GM21528 (cell line): ENCODE measurements at regions not wholly inside any gene's neighbourhood (a gene's known extent, or its start where the extent isn't known, plus 50 kb on each side); places are given as distances from the start of the nearest gene placed in this dataset.
"Not testable (repeated sequence)": the region's sequence is repeated elsewhere in the genome, so short reads cannot be mapped to it uniquely, and the experiment has no call there.

Experiments
- ATAC-seq: cut with Tn5 transposase; IDR thresholded peaks from one replicate; pipeline ENCODE4 v1.9.1; 2021; ENCODE audit warnings: mild to moderate bottlenecking, moderate library complexity; ENCODE audit not compliant: unreplicated experiment, low FRiP score

DNA sequence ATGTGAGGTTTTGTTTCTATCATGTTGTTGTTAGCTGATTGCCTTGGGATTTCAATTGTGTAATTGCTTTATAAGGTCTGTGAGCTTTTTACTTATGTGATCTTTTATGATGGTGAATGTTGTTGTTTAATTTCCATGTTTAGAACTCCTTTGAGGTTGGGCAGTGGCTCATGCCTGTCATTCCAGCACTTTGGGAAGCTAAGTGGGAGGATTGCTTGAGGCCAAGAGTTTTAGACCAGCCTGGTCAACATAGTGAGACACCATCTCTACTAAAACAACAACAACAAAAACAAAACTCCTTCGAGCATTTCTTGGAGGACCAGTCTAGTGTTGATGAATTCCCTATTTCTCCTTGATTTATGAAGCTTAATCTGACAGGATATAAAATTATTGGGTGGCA, 102.1 kb upstream of the PMCH start:
- no peak for ATAC-seq

DNA sequence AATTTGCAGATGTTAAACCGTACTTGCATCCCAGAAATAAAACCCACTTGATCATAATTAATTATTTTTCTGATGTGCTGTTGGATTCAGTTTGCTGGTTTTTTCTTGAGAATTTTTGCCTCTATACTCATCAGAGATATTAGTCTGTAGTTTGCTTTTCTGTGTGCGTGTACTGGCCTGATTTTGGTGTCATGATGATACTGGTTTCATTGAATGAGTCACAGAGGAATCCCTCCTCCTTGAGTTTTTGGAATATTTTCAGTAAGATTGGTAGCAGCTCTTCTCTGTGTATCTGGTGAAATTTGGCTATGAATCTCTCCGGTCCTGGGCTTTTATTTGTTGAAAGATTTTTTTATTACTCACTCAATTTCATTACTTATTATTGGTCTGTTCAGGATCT, 100.4 kb upstream of the PMCH start:
- ATAC-seq = no peak

DNA sequence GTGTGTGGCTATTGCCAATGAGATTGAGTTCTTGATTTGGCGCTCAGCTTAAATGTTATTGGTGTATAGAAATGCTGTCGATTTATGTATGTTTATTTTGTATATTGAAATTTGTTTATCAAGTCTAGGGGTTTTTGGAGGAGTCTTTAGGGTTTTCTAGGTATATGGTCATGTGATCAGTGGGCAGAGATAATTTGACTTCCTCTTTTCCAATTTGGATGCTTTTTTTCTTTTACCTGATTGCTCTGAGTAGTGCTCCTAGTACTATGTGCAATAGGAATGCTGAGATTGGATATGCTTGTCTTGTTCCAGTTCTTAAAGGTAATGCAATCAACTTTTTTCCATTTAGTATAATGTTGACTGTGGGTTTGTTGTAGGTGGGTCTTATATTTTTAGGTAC, 99.8 kb upstream of the PMCH start:
- no peak for ATAC-seq

DNA sequence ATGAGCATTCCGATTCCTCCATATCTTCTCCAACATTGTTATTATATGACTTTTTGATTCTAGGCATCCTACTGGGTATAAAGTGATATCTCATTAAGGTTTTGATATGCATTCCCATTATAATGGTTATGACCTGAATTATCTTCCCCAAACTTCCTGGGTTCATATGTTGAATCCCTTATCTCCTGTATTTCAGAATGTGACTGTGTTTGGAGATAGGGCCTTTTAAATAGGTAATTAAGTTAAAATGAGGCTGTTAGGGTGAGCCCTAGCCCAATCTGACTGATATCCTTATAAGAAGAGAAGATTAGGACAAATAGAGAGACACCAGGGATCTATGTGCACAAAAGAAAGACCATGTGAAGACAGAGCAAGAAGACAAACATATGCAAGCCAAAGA, 96.9 kb upstream of the PMCH start:
- no peak for ATAC-seq

DNA sequence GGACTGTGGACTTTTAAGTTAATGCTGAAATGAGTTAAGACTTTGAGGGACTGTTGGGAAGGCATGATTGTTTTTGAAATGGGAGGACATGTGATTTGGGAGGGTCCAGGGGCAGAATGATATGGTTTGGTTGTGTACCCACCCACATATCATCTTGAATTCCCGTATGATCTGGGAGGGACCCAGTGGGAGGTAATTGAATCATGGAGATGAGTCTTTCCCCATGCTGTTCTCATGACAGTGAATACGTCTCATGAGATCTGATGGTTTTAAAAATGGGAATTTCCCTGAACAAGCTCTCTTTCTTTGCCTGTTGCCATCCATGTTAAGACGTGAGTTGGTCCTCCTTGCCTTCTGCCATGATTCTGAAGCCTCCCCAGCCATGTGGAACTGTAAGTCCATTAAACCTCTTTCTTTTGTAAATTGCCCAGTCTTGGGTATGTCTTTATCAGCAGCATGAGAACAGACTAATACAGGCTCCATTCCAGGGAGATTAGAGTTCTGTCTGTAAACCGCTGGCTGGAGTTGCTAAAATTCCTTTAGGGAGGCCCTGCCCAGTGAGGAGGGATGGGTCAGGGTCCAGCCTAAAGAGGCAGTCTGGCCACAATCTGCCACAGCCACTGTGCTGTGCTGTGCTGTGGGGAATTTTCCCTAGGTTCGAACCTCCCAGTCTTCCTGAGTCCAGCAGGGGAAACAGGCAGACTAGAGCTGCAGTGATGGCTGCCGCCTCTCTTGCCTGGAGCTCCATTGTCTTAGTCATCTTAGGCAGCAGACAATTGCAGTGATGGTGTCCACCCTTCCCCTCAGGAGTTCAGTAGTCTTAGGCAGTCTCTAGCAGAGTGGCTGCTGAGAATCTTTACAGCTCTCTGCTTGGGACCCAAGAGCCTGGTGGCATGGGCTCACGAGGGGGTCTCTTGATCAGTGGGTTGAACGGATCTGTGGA, 94.1 kb upstream of the PMCH start:
- ATAC-seq = not testable (repeated sequence)

DNA sequence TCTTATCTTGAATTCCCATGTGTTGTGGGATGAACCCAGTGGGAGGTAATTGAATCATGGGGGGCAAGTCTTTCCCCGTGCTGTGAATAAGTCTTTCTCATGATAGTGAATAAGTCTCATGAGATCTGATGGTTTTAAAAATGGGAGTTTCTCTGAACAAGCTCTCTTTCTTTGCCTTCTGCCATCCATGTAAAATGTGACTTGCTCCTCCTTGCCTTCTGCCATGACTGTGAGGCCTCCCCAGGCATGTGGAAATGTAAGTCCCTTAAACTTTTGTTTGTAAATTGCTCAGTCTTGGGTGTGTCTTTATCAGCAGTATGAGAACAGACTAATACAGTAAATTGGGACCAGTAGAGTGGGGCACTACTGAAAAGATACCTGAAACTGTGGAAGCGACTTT, 92.1 kb upstream of the PMCH start:
- ATAC-seq = not testable (repeated sequence)

DNA sequence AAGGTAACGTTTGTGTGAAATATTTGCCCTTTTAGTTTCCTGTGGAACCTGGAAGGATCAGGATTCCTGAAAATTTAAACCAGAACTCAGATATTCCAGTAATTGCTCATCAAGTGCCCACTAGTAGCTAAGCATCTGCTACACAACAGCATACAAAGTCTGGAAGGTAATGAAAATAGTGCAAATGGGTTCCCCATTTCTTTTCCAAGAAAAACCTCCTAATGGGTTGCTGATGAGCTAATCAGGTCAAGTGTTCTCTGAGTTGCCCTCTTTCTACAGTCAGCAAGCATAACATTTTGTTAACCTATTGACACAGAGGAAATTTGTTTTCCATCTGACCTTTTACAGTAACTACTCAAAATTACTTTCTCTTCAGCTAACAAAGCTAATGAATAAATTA, 83.6 kb upstream of the PMCH start:
- ATAC-seq = no peak

DNA sequence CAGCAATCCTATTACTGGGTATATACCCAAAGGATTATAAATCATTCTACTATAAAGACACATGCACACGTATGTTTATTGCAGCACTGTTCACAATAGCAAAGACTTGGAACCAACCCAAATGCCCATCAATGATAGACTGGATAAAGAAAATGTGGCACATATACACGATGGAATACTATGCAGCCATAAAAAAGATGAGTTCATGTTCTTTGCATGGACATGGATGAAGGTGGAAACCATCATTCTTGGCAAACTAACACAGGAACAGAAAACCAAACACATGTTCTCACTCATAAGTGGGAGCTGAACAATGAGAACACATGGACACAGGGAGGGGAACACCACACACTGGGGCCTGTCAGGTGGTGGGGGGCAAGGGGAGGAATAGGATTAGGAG, 58.1 kb upstream of the PMCH start:
- ATAC-seq = not testable (repeated sequence)

DNA sequence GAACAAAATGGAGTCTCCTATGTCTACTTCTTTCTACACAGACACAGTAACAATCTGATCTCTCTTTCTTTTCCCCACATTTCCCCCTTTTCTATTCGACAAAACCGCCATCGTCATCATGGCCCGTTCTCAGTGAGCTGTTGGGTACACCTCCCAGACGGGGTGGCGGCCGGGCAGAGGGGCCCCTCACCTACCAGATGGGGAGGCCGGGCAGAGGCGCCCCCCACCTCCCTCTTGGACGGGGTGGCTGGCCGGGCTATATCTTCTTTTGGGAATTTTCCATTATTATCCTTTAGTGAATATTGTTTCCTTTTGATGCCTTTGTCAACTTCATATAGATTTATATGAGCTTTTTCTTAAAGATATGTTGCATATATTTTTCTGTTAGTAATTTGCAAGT, 53.4 kb upstream of the PMCH start:
- not testable (repeated sequence) for ATAC-seq

DNA sequence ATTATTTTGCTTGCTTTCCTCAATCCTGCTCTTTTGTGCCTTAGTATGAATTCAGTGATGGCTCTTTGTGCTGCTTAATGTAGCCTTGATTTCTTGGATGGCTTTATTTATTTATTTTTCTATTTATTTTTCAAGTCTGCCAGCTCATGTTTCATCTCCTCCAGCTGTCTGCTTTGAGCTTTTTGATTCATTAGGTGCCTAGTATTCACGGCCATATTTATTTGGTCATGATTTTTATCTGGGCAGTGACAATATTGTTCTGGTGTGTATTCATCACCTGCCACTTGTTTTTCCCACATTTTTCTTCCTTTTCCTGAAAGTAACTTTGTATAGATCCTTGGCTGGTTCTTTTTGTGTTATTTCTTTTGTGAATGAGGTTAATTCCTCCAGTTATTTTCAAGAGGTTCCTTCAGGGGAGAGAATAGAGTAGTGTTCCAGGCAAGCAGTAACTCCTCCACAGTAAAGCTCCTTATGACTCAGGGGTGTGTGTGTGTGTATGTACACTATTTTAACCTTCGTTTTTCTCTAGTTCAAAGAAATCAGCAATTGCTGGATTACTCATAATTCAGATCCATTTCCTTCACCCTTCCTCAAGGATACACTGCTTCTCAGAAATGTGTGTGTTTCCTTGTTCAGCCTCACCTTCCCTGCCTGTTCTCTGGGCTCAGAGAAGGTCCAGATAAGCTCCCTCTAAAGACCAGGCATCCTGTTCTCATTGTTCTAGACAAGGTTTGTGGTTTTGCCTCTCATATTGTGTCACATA, 51.6 kb upstream of the PMCH start:
- ATAC-seq = no peak
